Astrocyte of the cerebellum (primary cell): ENCODE measurements at regions not wholly inside any gene's neighbourhood (a gene's known extent, or its start where the extent isn't known, plus 50 kb on each side); places are given as distances from the start of the nearest gene placed in this dataset.
"Not testable (repeated sequence)": the region's sequence is repeated elsewhere in the genome, so short reads cannot be mapped to it uniquely, and the experiment has no call there.

ENCODE experiments used
- DNase-seq: peaks from one replicate; pipeline ENCODE4 v3.0.0-alpha.2; 2011; ENCODE audit warnings: low read depth
- H3K4me3 ChIP-seq: 2 replicates; pipeline ENCODE4 v1.5.1; 2011; ENCODE audit warnings: mild to moderate bottlenecking, low read depth, low read length, moderate library complexity
- in situ Hi-C: cut with HindIII; loops from 2 replicates; pipeline ENCODE4 v1.10.0; 2017; ENCODE audit warnings: low sequenced_read_pairs
- TF ChIP-seq, protein P1 (sequence below): IDR thresholded peaks from 2 replicates; pipeline ENCODE4 v1.5.1; 2012; ENCODE audit warnings: low read length, low read depth, moderate library complexity, mild to moderate bottlenecking; ENCODE audit errors: missing control alignments

DNA sequence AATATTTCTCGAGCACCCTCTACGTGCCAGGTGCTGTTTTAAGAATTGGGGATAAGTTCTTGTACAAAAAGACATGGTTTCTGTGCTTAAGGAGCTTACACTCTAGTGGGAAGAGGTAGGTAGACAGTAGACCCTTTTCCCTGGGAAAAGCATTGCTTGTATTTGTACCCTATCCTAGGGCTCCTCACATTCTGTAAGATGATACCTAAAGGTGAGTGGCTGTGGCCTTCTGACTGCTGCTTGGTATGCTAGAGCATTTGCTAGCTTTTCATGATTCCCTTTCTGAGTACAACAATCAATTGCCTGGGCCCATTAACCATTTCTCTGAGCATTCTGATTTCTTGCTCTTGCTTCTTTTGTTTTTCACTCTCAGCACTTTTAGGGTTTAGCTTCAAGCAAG is 286.6 kb downstream of the ZIC3 start:
- TF ChIP-seq, protein P1, sequence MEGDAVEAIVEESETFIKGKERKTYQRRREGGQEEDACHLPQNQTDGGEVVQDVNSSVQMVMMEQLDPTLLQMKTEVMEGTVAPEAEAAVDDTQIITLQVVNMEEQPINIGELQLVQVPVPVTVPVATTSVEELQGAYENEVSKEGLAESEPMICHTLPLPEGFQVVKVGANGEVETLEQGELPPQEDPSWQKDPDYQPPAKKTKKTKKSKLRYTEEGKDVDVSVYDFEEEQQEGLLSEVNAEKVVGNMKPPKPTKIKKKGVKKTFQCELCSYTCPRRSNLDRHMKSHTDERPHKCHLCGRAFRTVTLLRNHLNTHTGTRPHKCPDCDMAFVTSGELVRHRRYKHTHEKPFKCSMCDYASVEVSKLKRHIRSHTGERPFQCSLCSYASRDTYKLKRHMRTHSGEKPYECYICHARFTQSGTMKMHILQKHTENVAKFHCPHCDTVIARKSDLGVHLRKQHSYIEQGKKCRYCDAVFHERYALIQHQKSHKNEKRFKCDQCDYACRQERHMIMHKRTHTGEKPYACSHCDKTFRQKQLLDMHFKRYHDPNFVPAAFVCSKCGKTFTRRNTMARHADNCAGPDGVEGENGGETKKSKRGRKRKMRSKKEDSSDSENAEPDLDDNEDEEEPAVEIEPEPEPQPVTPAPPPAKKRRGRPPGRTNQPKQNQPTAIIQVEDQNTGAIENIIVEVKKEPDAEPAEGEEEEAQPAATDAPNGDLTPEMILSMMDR, result no peak
- DNase-seq, result no peak
- H3K4me3 ChIP-seq, result no peak overlapping the region
- in situ Hi-C loops, result no loop called here

- in situ Hi-C loops, result no loop called here
- H3K4me3 ChIP-seq, result no peak overlapping the region
- TF ChIP-seq, protein P1, result no peak
- DNase-seq, result no peak
Measured at GRCh38 chrX:137855490-137855889, 289.6 kb downstream of the ZIC3 start.

- in situ Hi-C loops, result no loop called here
- H3K4me3 ChIP-seq, result no peak overlapping the region
- TF ChIP-seq, protein P1, result no peak
- DNase-seq, result no peak
Measured at GRCh38 chrX:137858106-137858505, 292.2 kb downstream of the ZIC3 start.

DNA sequence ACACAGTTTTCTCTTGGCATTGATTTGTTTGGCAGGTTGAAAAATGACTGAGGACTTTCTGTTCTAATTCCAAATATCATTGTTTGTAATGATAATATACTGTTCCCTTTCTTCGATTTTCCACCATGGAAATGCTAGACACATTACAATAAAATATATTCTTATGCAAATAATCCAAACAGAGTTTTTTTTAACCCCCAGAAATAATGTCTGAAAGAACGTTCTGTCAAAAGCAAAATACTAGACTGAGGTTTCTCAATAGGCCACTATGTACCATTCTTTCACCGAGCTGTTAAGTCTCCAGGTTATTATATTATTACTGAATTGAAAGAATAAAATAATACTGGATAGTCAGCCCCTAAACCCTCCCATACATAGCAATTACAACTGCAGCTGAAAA is 312.5 kb downstream of the ZIC3 start:
- TF ChIP-seq, protein P1, result no peak
- DNase-seq, result no peak
- H3K4me3 ChIP-seq, result no peak overlapping the region
- in situ Hi-C loops, result no loop called here

- DNase-seq, result no peak
- in situ Hi-C loops, result no loop called here
- TF ChIP-seq, protein P1, result no peak
- no peak overlapping the region for H3K4me3 ChIP-seq
Measured at GRCh38 chrX:137882960-137883359, 317.0 kb downstream of the ZIC3 start.

DNA sequence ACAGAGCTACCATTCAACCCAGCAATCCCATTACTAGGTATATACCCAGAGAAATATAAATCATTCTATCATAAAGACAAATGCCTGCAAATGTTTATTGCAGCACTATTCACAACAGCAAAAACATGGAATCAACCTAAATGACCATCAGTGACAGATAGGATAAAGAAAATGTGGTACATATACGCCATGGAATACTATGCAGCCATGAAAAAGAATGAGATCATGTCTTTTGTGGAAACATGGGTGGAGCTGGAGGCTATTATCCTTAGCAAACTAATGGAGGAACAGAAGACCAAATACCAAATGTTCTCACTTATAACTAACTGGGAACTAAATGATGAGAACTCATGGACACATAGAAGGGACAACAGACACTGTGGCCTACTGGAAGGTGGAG is 318.9 kb downstream of the ZIC3 start:
- in situ Hi-C loops, DNase-seq, H3K4me3 ChIP-seq: not testable (repeated sequence)

DNA sequence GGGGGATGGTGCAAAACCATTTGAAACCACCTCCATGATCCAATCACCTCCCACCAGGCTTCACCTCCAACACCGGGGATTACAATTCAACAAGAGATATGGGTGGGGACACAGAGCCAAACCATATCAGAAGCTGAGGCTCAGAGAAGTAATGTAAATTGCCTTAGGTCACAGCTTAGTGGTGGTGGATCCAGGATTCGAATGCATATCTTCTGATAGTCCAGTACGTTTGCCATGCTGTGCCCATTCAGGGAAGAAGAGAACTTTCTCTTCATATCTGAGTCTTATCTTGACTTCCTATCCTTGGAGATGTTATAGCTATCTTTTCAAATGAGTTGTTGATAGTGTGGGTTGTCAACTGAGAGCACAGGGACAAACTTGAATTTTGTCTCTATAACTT is 325.5 kb downstream of the ZIC3 start:
- in situ Hi-C loops, result no loop called here
- H3K4me3 ChIP-seq, result no peak overlapping the region
- no peak for DNase-seq
- TF ChIP-seq, protein P1, result no peak
